ENCODE measurements at regions not wholly inside any gene's neighbourhood (a gene's known extent, or its start where the extent isn't known, plus 50 kb on each side); places are given as distances from the start of the nearest gene placed in this dataset.

DNA sequence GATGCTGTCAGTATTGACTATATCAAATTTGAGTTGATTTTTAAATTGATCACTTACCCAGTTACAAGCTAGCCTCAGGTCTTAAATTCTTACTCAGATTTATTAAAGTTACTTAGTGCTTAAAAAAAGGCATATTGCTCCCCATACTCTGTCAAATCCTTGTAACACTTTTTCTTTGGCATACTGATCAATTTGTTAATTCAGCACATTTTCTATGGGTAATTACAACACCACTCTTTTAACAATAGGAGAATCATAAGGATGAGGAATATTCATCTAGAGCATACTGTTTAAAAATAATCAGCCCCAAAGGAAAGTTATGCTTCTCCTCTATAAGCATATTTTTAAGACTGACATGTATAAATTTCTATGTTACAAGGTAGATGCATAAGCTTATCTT lies 482.5 kb downstream of the PABPC4L start:
- no peaks in the 10 kb centered on the region for H3K4me1 ChIP-seq (replicated peaks in 1 of 2)
- no peaks in the 10 kb centered on the region for H3K9me3 ChIP-seq (replicated peaks in 1 of 3)
- H3K27ac ChIP-seq = no peak overlapping the region
- H3K27me3 ChIP-seq = no peaks in the 10 kb centered on the region
- no peak for TF ChIP-seq POLR2A (IDR thresholded peaks at IDR 0.05)
- no peak for TF ChIP-seq CTCF (IDR thresholded peaks at IDR 0.05)
- DNase-seq = no peak
- H3K4me3 ChIP-seq = no peak overlapping the region
- intact Hi-C loops (cut with DNase I) = no loop called here
- no peaks in the 10 kb centered on the region for H3K36me3 ChIP-seq (replicated peaks in 1 of 2)

DNA sequence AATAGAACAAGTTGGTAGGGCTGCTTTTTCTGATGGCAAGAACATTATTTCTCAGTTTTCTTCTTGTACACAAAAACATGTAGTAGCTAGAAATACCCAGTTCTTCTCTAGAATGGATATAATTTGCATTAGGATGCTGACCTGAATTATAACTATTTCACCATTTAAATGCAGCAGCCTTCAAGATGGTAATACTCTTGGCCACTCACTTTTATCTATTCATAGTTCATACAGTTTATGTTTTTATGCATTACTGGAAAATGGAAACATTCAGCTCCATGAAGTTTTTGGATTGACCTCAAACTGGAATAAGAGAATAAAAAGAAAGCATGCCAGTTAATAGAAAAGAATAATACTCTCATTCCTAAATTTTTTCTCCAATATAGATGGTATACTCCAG lies 487.4 kb downstream of the PABPC4L start:
- H3K36me3 ChIP-seq (replicated peaks in 1 of 2) = no peaks in the 10 kb centered on the region
- intact Hi-C loops (cut with DNase I) = no loop called here
- no peak overlapping the region for H3K4me3 ChIP-seq
- H3K9me3 ChIP-seq (replicated peaks in 1 of 3) = no peaks in the 10 kb centered on the region
- no peaks in the 10 kb centered on the region for H3K4me1 ChIP-seq (replicated peaks in 1 of 2)
- no peaks in the 10 kb centered on the region for H3K27me3 ChIP-seq
- TF ChIP-seq CTCF (IDR thresholded peaks at IDR 0.05) (no peak), POLR2A (IDR thresholded peaks at IDR 0.05) (no peak)
- no peak for DNase-seq
- no peak overlapping the region for H3K27ac ChIP-seq

DNA sequence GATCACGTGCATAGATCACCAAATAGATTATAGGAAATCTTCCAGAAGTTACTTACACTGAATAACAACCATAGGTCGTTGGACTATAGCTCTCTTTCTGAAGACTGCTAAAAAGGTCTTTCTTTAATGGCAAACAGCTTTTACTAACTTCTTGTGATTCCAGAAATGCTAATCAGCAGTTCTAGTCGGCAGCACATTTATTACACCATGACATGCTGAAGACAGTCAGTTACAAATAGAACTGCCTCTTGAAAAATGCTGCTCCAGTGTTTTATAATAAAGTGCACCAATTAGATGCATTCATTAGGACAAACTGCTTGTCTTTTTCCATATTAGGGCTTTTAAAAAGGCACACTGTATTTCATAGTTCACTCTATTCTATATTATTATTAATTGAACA lies 488.2 kb downstream of the PABPC4L start:
- no peak for DNase-seq
- H3K27me3 ChIP-seq = no peaks in the 10 kb centered on the region
- H3K36me3 ChIP-seq (replicated peaks in 1 of 2) = no peaks in the 10 kb centered on the region
- no peaks in the 10 kb centered on the region for H3K9me3 ChIP-seq (replicated peaks in 1 of 3)
- H3K4me1 ChIP-seq (replicated peaks in 1 of 2) = no peaks in the 10 kb centered on the region
- intact Hi-C loops (cut with DNase I) = no loop called here
- no peak overlapping the region for H3K4me3 ChIP-seq
- 41 to 59% (median 51%) methylated on average over 3 of the region's 3 CpGs for WGBS, 4 donors
- no peak overlapping the region for H3K27ac ChIP-seq
- no peak for TF ChIP-seq POLR2A (IDR thresholded peaks at IDR 0.05)

- no peaks in the 10 kb centered on the region for H3K9me3 ChIP-seq (replicated peaks in 1 of 3)
- H3K4me3 ChIP-seq = no peak overlapping the region
- TF ChIP-seq POLR2A (IDR thresholded peaks at IDR 0.05) (no peak), CTCF (IDR thresholded peaks at IDR 0.05) (no peak)
- DNase-seq = no peak
- 78 to 80% (median 78%) methylated on average over 6 of the region's 6 CpGs for WGBS, 4 donors
- intact Hi-C loops (cut with DNase I) = no loop called here
- no peaks in the 10 kb centered on the region for H3K36me3 ChIP-seq (replicated peaks in 1 of 2)
- H3K4me1 ChIP-seq (replicated peaks in 1 of 2) = no peaks in the 10 kb centered on the region
- H3K27ac ChIP-seq = no peak overlapping the region
- H3K27me3 ChIP-seq = no peaks in the 10 kb centered on the region
Observed at GRCh38 chr4:133711817-133712216, 489.8 kb downstream of the PABPC4L start.

GRCh38 chr4:133694416-133694815 lies 507.2 kb downstream of the PABPC4L start:
- 66 to 84% (median 77%) methylated on average over 2 of the region's 2 CpGs for WGBS, 4 donors
- H3K27ac ChIP-seq = no peak overlapping the region
- intact Hi-C loops (cut with DNase I) = no loop called here
- DNase-seq = no peak
- no peaks in the 10 kb centered on the region for H3K4me1 ChIP-seq (replicated peaks in 1 of 2)
- TF ChIP-seq POLR2A (IDR thresholded peaks at IDR 0.05) (no peak), CTCF (IDR thresholded peaks at IDR 0.05) (no peak)
- no peaks in the 10 kb centered on the region for H3K27me3 ChIP-seq
- H3K4me3 ChIP-seq = no peak overlapping the region
- H3K36me3 ChIP-seq (replicated peaks in 1 of 2) = no peaks in the 10 kb centered on the region
- no peaks in the 10 kb centered on the region for H3K9me3 ChIP-seq (replicated peaks in 1 of 3)

Measured in adrenal gland (tissue), 9 donors.